Neuronal stem cell (in vitro differentiated cells): ENCODE measurements at regions not wholly inside any gene's neighbourhood (a gene's known extent, or its start where the extent isn't known, plus 50 kb on each side); places are given as distances from the start of the nearest gene placed in this dataset.

ENCODE experiments used
- DNase-seq: peaks from one replicate; pipeline ENCODE4 v3.0.0-alpha.2; 2013; ENCODE audit warnings: low spot score
- H2AFZ ChIP-seq: one replicate; pipeline ENCODE4 v1.6.1; 2013; ENCODE audit warnings: mild to moderate bottlenecking, low read length, inconsistent platforms
- H2AK5ac ChIP-seq: 2 replicates; pipeline ENCODE4 v1.6.1; 2013; ENCODE audit warnings: low read depth, mild to moderate bottlenecking, inconsistent platforms, low read length, moderate library complexity, mixed read lengths
- H2BK120ac ChIP-seq: 2 replicates; pipeline ENCODE4 v1.6.1; 2013; ENCODE audit warnings: low read depth, mild to moderate bottlenecking, inconsistent platforms, low read length, moderate library complexity, mixed read lengths
- H2BK12ac ChIP-seq: one replicate; pipeline ENCODE4 v1.6.1; 2013; ENCODE audit warnings: low read length, inconsistent platforms
- H2BK15ac ChIP-seq: 2 replicates; pipeline ENCODE4 v1.6.1; 2013; ENCODE audit warnings: mild to moderate bottlenecking, low read length, inconsistent platforms, mixed read lengths
- H2BK5ac ChIP-seq: one replicate; pipeline ENCODE4 v1.6.1; 2013; ENCODE audit warnings: inconsistent platforms, mild to moderate bottlenecking, low read length, moderate library complexity
- H3K14ac ChIP-seq: one replicate; pipeline ENCODE4 v1.6.1; 2013; ENCODE audit warnings: low read length, inconsistent platforms
- H3K18ac ChIP-seq: 2 replicates; pipeline ENCODE4 v1.6.1; 2013; ENCODE audit warnings: low read length, inconsistent platforms
- H3K23ac ChIP-seq: 2 replicates; pipeline ENCODE4 v1.6.1; 2013; ENCODE audit warnings: low read depth, mild to moderate bottlenecking, mixed read lengths, low read length, inconsistent platforms; ENCODE audit not compliant: poor library complexity
- H3K27ac ChIP-seq: replicated peaks from 3 replicates; pipeline ENCODE4 v1.5.1; 2013; ENCODE audit warnings: low read length, inconsistent platforms
- H3K27me3 ChIP-seq, 3 experiments: 2 replicates each; pipeline ENCODE4 v1.6.1; 2013; ENCODE audit warnings: low read length in 3 of 3, mild to moderate bottlenecking in 2 of 3, inconsistent platforms in 1 of 3, low read depth in 1 of 3, mixed read lengths in 1 of 3, moderate library complexity in 1 of 3; ENCODE audit not compliant: control insufficient read depth in 3 of 3, insufficient read depth in 3 of 3
- H3K36me3 ChIP-seq, 2 donors: replicated peaks in 1 of 2; 2 replicates each; pipeline ENCODE4 v1.6.1; 2013; ENCODE audit warnings: low read length in 2 of 2; ENCODE audit not compliant: control insufficient read depth in 2 of 2, insufficient read depth in 2 of 2
- H3K4ac ChIP-seq: 2 replicates; pipeline ENCODE4 v1.6.1; 2013; ENCODE audit warnings: inconsistent platforms, mild to moderate bottlenecking, low read length, moderate library complexity
- H3K4me1 ChIP-seq, 2 donors: 1 replicate in 1 of 2; 2 replicates in 1 of 2; pipeline ENCODE4 v1.6.1; 2013; ENCODE audit warnings: low read length in 2 of 2, low read depth in 1 of 2; ENCODE audit not compliant: control insufficient read depth in 2 of 2, insufficient read depth in 1 of 2
- H3K4me2 ChIP-seq: one replicate; pipeline ENCODE4 v1.6.1; 2013; ENCODE audit warnings: mild to moderate bottlenecking, low read length, inconsistent platforms; ENCODE audit not compliant: insufficient read depth, poor library complexity, severe bottlenecking
- H3K4me3 ChIP-seq, 2 donors: 2 replicates each; pipeline ENCODE4 v1.5.1; 2013; ENCODE audit warnings: low read length in 2 of 2, mild to moderate bottlenecking in 2 of 2, inconsistent platforms in 1 of 2, moderate library complexity in 1 of 2
- H3K79me1 ChIP-seq: one replicate; pipeline ENCODE4 v1.6.1; 2013; ENCODE audit warnings: low read depth, mild to moderate bottlenecking, inconsistent platforms, low read length, moderate library complexity
- H3K9ac ChIP-seq: one replicate; pipeline ENCODE4 v1.6.1; 2013; ENCODE audit warnings: mild to moderate bottlenecking, low read depth, low read length, inconsistent platforms; ENCODE audit not compliant: poor library complexity
- H3K9me3 ChIP-seq, 2 donors: replicated peaks in 1 of 2; 2 replicates each; pipeline versions ENCODE3 to v1.6.1; 2013; ENCODE audit warnings: low read length in 2 of 2, mild to moderate bottlenecking in 2 of 2, inconsistent platforms in 1 of 2, low read depth in 1 of 2, mixed read lengths in 1 of 2, moderate library complexity in 1 of 2; ENCODE audit not compliant: control insufficient read depth in 2 of 2, insufficient read depth in 1 of 2
- H4K8ac ChIP-seq: one replicate; pipeline ENCODE4 v1.6.1; 2013; ENCODE audit warnings: low read depth, mild to moderate bottlenecking, inconsistent platforms, low read length, moderate library complexity
- H4K91ac ChIP-seq: one replicate; pipeline ENCODE4 v1.6.1; 2013; ENCODE audit warnings: low read length, low read depth, mild to moderate bottlenecking, inconsistent platforms; ENCODE audit not compliant: poor library complexity
- WGBS, 2 donors: extraction: QIAGEN DNeasy Blood & Tissue Kit; methylation state at CpG; one replicate each; pipeline ENCODE4 v1.1.7; 2013; ENCODE audit warnings: missing lambda C conversion rate in 2 of 2, mixed read lengths in 1 of 2; ENCODE audit not compliant: insufficient read length in 2 of 2, insufficient replicate concordance in 1 of 2; ENCODE audit errors: extremely low coverage in 2 of 2; 5-methylcytosine and 5-hydroxymethylcytosine counted together

DNA sequence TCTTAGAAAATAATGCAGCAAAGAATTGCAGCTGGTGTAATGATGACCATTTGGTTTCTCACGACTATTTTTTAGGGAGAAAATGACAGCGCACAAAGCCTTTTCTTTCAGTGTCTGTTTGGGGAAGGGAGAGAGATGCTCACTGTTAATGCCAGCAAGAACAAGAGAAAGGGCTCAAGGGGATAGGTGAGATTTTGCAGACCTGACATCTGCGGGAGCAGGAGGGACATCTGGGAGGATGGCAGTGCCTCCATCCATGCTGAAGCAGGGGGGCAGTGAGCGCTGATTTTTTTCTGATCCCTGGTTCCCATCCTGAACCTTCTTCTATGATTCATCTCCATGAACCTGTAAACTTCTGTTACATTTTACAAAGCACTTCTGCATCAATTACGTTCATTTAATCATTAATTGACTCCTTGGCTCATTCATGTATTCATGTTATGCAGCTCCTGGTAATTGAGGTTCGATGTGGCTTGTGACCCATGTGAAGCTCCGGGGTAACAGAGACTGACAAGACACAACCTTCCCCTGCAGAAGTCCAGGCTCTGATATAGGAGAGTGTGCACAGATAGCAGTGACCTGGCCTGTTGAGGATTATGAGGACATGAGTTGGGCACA is 595.3 kb downstream of the PTPRU start:
- no peak overlapping the region for H3K23ac ChIP-seq
- H3K4ac ChIP-seq = no peak overlapping the region
- no peak overlapping the region for H2BK15ac ChIP-seq
- no peak overlapping the region for H4K8ac ChIP-seq
- no peak overlapping the region for H2BK12ac ChIP-seq
- no peak overlapping the region for H3K18ac ChIP-seq
- no peaks in the 10 kb centered on the region for H3K9me3 ChIP-seq
- no peaks in the 10 kb centered on the region for H3K36me3 ChIP-seq
- H2BK5ac ChIP-seq = no peak overlapping the region
- H3K27ac ChIP-seq = no peak overlapping the region
- H3K9ac ChIP-seq = no peak overlapping the region
- H2AK5ac ChIP-seq = no peak overlapping the region
- no peak overlapping the region for H2BK120ac ChIP-seq
- H3K14ac ChIP-seq = no peak overlapping the region
- no CpG with 5 or more reads among the region's 7 CpGs for WGBS, 2 donors
- peaks cover 0 to 1% of the 10 kb centered on the region in 2 donors for H3K4me1 ChIP-seq
- H3K27me3 ChIP-seq = no peaks in the 10 kb centered on the region
- DNase-seq = no peak
- H3K79me1 ChIP-seq = no peaks in the 10 kb centered on the region
- H4K91ac ChIP-seq = no peak overlapping the region
- no peak overlapping the region for H3K4me2 ChIP-seq
- no peak overlapping the region for H3K4me3 ChIP-seq
- no peak overlapping the region for H2AFZ ChIP-seq

GRCh38 chr1:29830916-29831315 is 594.6 kb downstream of the PTPRU start:
- H3K9me3 ChIP-seq = peaks cover 0 to 2% of the 10 kb centered on the region in 2 donors
- H3K4me1 ChIP-seq = peaks cover 0 to 1% of the 10 kb centered on the region in 2 donors
- no peak overlapping the region for H2AFZ ChIP-seq
- H2AK5ac ChIP-seq = no peak overlapping the region
- no peak for DNase-seq
- no peaks in the 10 kb centered on the region for H3K27me3 ChIP-seq
- H3K4me3 ChIP-seq = no peak overlapping the region
- H3K4me2 ChIP-seq = no peak overlapping the region
- no peak overlapping the region for H2BK120ac ChIP-seq
- no peak overlapping the region for H2BK15ac ChIP-seq
- H2BK12ac ChIP-seq = no peak overlapping the region
- no peak overlapping the region for H3K27ac ChIP-seq
- H4K91ac ChIP-seq = no peak overlapping the region
- no peaks in the 10 kb centered on the region for H3K36me3 ChIP-seq
- no peak overlapping the region for H3K23ac ChIP-seq
- no peak overlapping the region for H2BK5ac ChIP-seq
- no peak overlapping the region for H3K9ac ChIP-seq
- no peak overlapping the region for H3K18ac ChIP-seq
- no peaks in the 10 kb centered on the region for H3K79me1 ChIP-seq
- no peak overlapping the region for H3K14ac ChIP-seq
- H3K4ac ChIP-seq = no peak overlapping the region
- WGBS, 2 donors = no CpG with 5 or more reads among the region's 7 CpGs
- no peak overlapping the region for H4K8ac ChIP-seq

- Histone ChIP-seq H2BK120ac (no peak overlapping the region), H3K9me3 (peaks cover 0 to 2% of the 10 kb centered on the region in 2 donors)
Measured at GRCh38 chr1:29830383-29830782, 594.1 kb downstream of the PTPRU start.

GRCh38 chr1:29829448-29830344 is 593.4 kb downstream of the PTPRU start:
- Histone ChIP-seq H3K79me1 (no peaks in the 10 kb centered on the region), H3K27ac (no peak overlapping the region), H3K4ac (no peak overlapping the region), H3K4me2 (no peak overlapping the region), H3K14ac (no peak overlapping the region), H3K23ac (peak overlapping the region; percentile 48), H4K8ac (no peak overlapping the region), H2BK15ac (no peak overlapping the region), H3K27me3 (no peaks in the 10 kb centered on the region), H2AFZ (no peak overlapping the region), H2BK5ac (no peak overlapping the region), H3K4me3 (no peak overlapping the region), H2BK12ac (no peak overlapping the region), H4K91ac (no peak overlapping the region), H3K4me1 (peaks cover 0 to 4% of the 10 kb centered on the region in 2 donors), H3K9ac (no peak overlapping the region), H2BK120ac (no peak overlapping the region), H2AK5ac (no peak overlapping the region), H3K36me3 (no peaks in the 10 kb centered on the region), H3K18ac (peak overlapping the region; percentile 56), H3K9me3 (peaks cover 0 to 2% of the 10 kb centered on the region in 2 donors)
- DNase-seq = no peak
- WGBS, 2 donors = no CpG with 5 or more reads among the region's 14 CpGs

More at GRCh38 chr1:29830383-29830782, 594.1 kb downstream of the PTPRU start:
- H4K91ac ChIP-seq = no peak overlapping the region
- H3K14ac ChIP-seq = no peak overlapping the region
- no CpG with 5 or more reads among the region's 8 CpGs for WGBS, 2 donors
- H3K4me1 ChIP-seq = peaks cover 0 to 1% of the 10 kb centered on the region in 2 donors
- H4K8ac ChIP-seq = no peak overlapping the region
- no peak overlapping the region for H3K9ac ChIP-seq
- H2BK12ac ChIP-seq = no peak overlapping the region
- H3K79me1 ChIP-seq = no peaks in the 10 kb centered on the region
- H3K27ac ChIP-seq = no peak overlapping the region
- no peak overlapping the region for H3K4me3 ChIP-seq
- H3K23ac ChIP-seq = no peak overlapping the region
- H3K4ac ChIP-seq = no peak overlapping the region
- H2BK15ac ChIP-seq = no peak overlapping the region
- H3K27me3 ChIP-seq = no peaks in the 10 kb centered on the region
- H3K36me3 ChIP-seq = no peaks in the 10 kb centered on the region
- H2AK5ac ChIP-seq = no peak overlapping the region
- H3K18ac ChIP-seq = no peak overlapping the region
- H2BK5ac ChIP-seq = no peak overlapping the region
- H2AFZ ChIP-seq = no peak overlapping the region
- DNase-seq = no peak
- H3K4me2 ChIP-seq = no peak overlapping the region
